ENCODE measurements at regions not wholly inside any gene's neighbourhood (a gene's known extent, or its start where the extent isn't known, plus 50 kb on each side); places are given as distances from the start of the nearest gene placed in this dataset.
"Not testable (repeated sequence)": the region's sequence is repeated elsewhere in the genome, so short reads cannot be mapped to it uniquely, and the experiment has no call there.

- H3K9me3 ChIP-seq (replicated peaks): peaks cover 5% of the 10 kb centered on the region
- H3K27ac ChIP-seq (replicated peaks): no peak overlapping the region
- intact Hi-C loops (cut with micrococcal nuclease): no loop called here
- H3K4me3 ChIP-seq: no peak overlapping the region
- no peaks in the 10 kb centered on the region for H3K4me1 ChIP-seq
- no peak for TF ChIP-seq CTCF (IDR thresholded peaks at IDR 0.05; ENCODE audit: borderline replicate concordance)
- peaks cover 76% of the 10 kb centered on the region for H3K27me3 ChIP-seq (ENCODE audit: low read depth)
- no peak for DNase-seq
- H3K36me3 ChIP-seq: no peaks in the 10 kb centered on the region
Measured at GRCh38 chr22:22773979-22774604, 113.5 kb upstream of the IGLL5 start.

- H3K27me3 ChIP-seq (ENCODE audit: low read depth): peaks cover 69% of the 10 kb centered on the region
- H3K9me3 ChIP-seq (replicated peaks); DNase-seq; H3K27ac ChIP-seq (replicated peaks); H3K36me3 ChIP-seq; H3K4me1 ChIP-seq; intact Hi-C loops (cut with micrococcal nuclease); H3K4me3 ChIP-seq: not testable (repeated sequence)
Measured at GRCh38 chr22:22774762-22775161, 112.9 kb upstream of the IGLL5 start.

- Histone ChIP-seq H3K36me3 (no peaks in the 10 kb centered on the region), H3K27me3 (ENCODE audit: low read depth) (peaks cover 56% of the 10 kb centered on the region), H3K4me3 (no peak overlapping the region), H3K4me1 (no peaks in the 10 kb centered on the region), H3K9me3 (replicated peaks) (no peaks in the 10 kb centered on the region), H3K27ac (replicated peaks) (no peak overlapping the region)
- no peak for DNase-seq
- intact Hi-C loops (cut with micrococcal nuclease): no loop called here
- TF ChIP-seq CTCF (IDR thresholded peaks at IDR 0.05; ENCODE audit: borderline replicate concordance): no peak
Measured at GRCh38 chr22:22776121-22776520, 111.5 kb upstream of the IGLL5 start.

GRCh38 chr22:22779213-22779612 lies 108.4 kb upstream of the IGLL5 start:
- intact Hi-C loops (cut with micrococcal nuclease): no loop called here
- H3K4me3 ChIP-seq: no peak overlapping the region
- H3K4me1 ChIP-seq: no peaks in the 10 kb centered on the region
- TF ChIP-seq CTCF (IDR thresholded peaks at IDR 0.05; ENCODE audit: borderline replicate concordance): no peak
- H3K9me3 ChIP-seq (replicated peaks): no peaks in the 10 kb centered on the region
- H3K27ac ChIP-seq (replicated peaks): no peak overlapping the region
- H3K36me3 ChIP-seq: no peaks in the 10 kb centered on the region
- H3K27me3 ChIP-seq (ENCODE audit: low read depth): peaks cover 47% of the 10 kb centered on the region
- DNase-seq: no peak

- H3K36me3 ChIP-seq: no peaks in the 10 kb centered on the region
- no peak overlapping the region for H3K4me3 ChIP-seq
- H3K4me1 ChIP-seq: no peaks in the 10 kb centered on the region
- H3K27ac ChIP-seq (replicated peaks): no peak overlapping the region
- TF ChIP-seq CTCF (IDR thresholded peaks at IDR 0.05; ENCODE audit: borderline replicate concordance): no peak
- DNase-seq: no peak
- intact Hi-C loops (cut with micrococcal nuclease): no loop called here
- no peaks in the 10 kb centered on the region for H3K9me3 ChIP-seq (replicated peaks)
- peaks cover 55% of the 10 kb centered on the region for H3K27me3 ChIP-seq (ENCODE audit: low read depth)
Measured at GRCh38 chr22:22783575-22783974, 104.0 kb upstream of the IGLL5 start.

- no peak overlapping the region for H3K27ac ChIP-seq (replicated peaks)
- no peak for TF ChIP-seq CTCF (IDR thresholded peaks at IDR 0.05; ENCODE audit: borderline replicate concordance)
- H3K9me3 ChIP-seq (replicated peaks): no peaks in the 10 kb centered on the region
- H3K4me1 ChIP-seq: no peaks in the 10 kb centered on the region
- intact Hi-C loops (cut with micrococcal nuclease): no loop called here
- H3K27me3 ChIP-seq (ENCODE audit: low read depth): peaks cover 64% of the 10 kb centered on the region
- no peak for DNase-seq
- no peak overlapping the region for H3K4me3 ChIP-seq
- H3K36me3 ChIP-seq: no peaks in the 10 kb centered on the region
Measured at GRCh38 chr22:22784249-22785039, 103.2 kb upstream of the IGLL5 start.

All from left ventricle myocardium inferior (tissue), 1 donor.